ENCODE measurements at regions not wholly inside any gene's neighbourhood (a gene's known extent, or its start where the extent isn't known, plus 50 kb on each side); places are given as distances from the start of the nearest gene placed in this dataset.

- Histone ChIP-seq H3K36me3 (replicated peaks in 1 of 2; ENCODE audit: control insufficient read depth in 1 of 2, insufficient read depth in 2 of 2, low read length in 1 of 2) (peaks cover 28 to 42% of the 10 kb centered on the region in 2 experiments), H3K27me3 (ENCODE audit: insufficient read depth) (no peaks in the 10 kb centered on the region), H4K20me1 (ENCODE audit: insufficient read depth) (no peaks in the 10 kb centered on the region), H3K4me2 (no peak overlapping the region), H3K9me3 (no peaks in the 10 kb centered on the region), H3K9ac (no peak overlapping the region), H3K79me2 (ENCODE audit: insufficient read depth) (no peaks in the 10 kb centered on the region), H2AFZ (ENCODE audit: low read depth) (no peak overlapping the region), H3K9me2 (no peaks in the 10 kb centered on the region), H3F3A (replicated peaks; ENCODE audit: insufficient read depth) (no peaks in the 10 kb centered on the region), H3K4me3 (ENCODE audit: low read depth in 2 of 2, low read length in 1 of 2) (no peak overlapping the region), H3K27ac (ENCODE audit: low read depth in 2 of 2, low read length in 1 of 2) (no peak overlapping the region), H3K4me1 (ENCODE audit: control insufficient read depth in 1 of 2, insufficient read depth in 2 of 2, low read depth in 1 of 2, low read length in 1 of 2) (no peaks in the 10 kb centered on the region)
- no peak for DNase-seq
- ChIA-PET CTCF (interaction anchor here (1.0 to 2.1 kb wide), 2 partner anchors 18 to 159 kb away, joined by 3 to 5 read pairs; no protein-coding TSS in a partner anchor), POLR2A (no interaction called here)
- 98% methylated on average over 17 of the region's 17 CpGs for WGBS (ENCODE audit: low lambda C conversion rate)
- TF ChIP-seq POLR2AphosphoS5 (IDR thresholded peaks at IDR 0.05; ENCODE audit: low read depth, low read length) (no peak), EZH2phosphoT487 (IDR thresholded peaks at IDR 0.05; ENCODE audit: borderline replicate concordance, low read depth) (no peak), CHD2 (IDR thresholded peaks at IDR 0.05; ENCODE audit: low read length, partially characterized antibody) (no peak), JUND (IDR thresholded peaks at IDR 0.05) (no peak)
- TF ChIP-seq, protein P1, sequence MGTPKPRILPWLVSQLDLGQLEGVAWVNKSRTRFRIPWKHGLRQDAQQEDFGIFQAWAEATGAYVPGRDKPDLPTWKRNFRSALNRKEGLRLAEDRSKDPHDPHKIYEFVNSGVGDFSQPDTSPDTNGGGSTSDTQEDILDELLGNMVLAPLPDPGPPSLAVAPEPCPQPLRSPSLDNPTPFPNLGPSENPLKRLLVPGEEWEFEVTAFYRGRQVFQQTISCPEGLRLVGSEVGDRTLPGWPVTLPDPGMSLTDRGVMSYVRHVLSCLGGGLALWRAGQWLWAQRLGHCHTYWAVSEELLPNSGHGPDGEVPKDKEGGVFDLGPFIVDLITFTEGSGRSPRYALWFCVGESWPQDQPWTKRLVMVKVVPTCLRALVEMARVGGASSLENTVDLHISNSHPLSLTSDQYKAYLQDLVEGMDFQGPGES (IDR thresholded peaks at IDR 0.05; ENCODE audit: low read depth, low read length): no peak
- TF ChIP-seq, protein P2, sequence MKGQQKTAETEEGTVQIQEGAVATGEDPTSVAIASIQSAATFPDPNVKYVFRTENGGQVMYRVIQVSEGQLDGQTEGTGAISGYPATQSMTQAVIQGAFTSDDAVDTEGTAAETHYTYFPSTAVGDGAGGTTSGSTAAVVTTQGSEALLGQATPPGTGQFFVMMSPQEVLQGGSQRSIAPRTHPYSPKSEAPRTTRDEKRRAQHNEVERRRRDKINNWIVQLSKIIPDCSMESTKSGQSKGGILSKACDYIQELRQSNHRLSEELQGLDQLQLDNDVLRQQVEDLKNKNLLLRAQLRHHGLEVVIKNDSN (IDR thresholded peaks at IDR 0.05; ENCODE audit: borderline replicate concordance, low read depth): no peak
These were observed 132.8 kb downstream of the PTPRS start for GRCh38 chr19:5207806-5208205.

- no peak overlapping the region for H2AFZ ChIP-seq (ENCODE audit: low read depth)
- no peak overlapping the region for H3K4me2 ChIP-seq
- DNase-seq: no peak
- no peaks in the 10 kb centered on the region for H3K79me2 ChIP-seq (ENCODE audit: insufficient read depth)
- H3K4me1 ChIP-seq (ENCODE audit: control insufficient read depth in 1 of 2, insufficient read depth in 2 of 2, low read depth in 1 of 2, low read length in 1 of 2): no peaks in the 10 kb centered on the region
- no peaks in the 10 kb centered on the region for H3K9me2 ChIP-seq
- H3K9me3 ChIP-seq: no peaks in the 10 kb centered on the region
- H3K27me3 ChIP-seq (ENCODE audit: insufficient read depth): no peaks in the 10 kb centered on the region
- TF ChIP-seq, protein P1 (IDR thresholded peaks at IDR 0.05; ENCODE audit: low read depth, low read length): no peak
- TF ChIP-seq, protein P3, sequence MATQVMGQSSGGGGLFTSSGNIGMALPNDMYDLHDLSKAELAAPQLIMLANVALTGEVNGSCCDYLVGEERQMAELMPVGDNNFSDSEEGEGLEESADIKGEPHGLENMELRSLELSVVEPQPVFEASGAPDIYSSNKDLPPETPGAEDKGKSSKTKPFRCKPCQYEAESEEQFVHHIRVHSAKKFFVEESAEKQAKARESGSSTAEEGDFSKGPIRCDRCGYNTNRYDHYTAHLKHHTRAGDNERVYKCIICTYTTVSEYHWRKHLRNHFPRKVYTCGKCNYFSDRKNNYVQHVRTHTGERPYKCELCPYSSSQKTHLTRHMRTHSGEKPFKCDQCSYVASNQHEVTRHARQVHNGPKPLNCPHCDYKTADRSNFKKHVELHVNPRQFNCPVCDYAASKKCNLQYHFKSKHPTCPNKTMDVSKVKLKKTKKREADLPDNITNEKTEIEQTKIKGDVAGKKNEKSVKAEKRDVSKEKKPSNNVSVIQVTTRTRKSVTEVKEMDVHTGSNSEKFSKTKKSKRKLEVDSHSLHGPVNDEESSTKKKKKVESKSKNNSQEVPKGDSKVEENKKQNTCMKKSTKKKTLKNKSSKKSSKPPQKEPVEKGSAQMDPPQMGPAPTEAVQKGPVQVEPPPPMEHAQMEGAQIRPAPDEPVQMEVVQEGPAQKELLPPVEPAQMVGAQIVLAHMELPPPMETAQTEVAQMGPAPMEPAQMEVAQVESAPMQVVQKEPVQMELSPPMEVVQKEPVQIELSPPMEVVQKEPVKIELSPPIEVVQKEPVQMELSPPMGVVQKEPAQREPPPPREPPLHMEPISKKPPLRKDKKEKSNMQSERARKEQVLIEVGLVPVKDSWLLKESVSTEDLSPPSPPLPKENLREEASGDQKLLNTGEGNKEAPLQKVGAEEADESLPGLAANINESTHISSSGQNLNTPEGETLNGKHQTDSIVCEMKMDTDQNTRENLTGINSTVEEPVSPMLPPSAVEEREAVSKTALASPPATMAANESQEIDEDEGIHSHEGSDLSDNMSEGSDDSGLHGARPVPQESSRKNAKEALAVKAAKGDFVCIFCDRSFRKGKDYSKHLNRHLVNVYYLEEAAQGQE (IDR thresholded peaks at IDR 0.05; ENCODE audit: low read depth, low read length): no peak
- no peak for TF ChIP-seq ZBTB33 (IDR thresholded peaks at IDR 0.05; ENCODE audit: borderline replicate concordance, low read depth)
- TF ChIP-seq SMC3 (IDR thresholded peaks at IDR 0.05; ENCODE audit: low read depth, low read length): no peak
- no peak for TF ChIP-seq CHD2 (IDR thresholded peaks at IDR 0.05; ENCODE audit: low read length, partially characterized antibody)
- TF ChIP-seq, protein P4, sequence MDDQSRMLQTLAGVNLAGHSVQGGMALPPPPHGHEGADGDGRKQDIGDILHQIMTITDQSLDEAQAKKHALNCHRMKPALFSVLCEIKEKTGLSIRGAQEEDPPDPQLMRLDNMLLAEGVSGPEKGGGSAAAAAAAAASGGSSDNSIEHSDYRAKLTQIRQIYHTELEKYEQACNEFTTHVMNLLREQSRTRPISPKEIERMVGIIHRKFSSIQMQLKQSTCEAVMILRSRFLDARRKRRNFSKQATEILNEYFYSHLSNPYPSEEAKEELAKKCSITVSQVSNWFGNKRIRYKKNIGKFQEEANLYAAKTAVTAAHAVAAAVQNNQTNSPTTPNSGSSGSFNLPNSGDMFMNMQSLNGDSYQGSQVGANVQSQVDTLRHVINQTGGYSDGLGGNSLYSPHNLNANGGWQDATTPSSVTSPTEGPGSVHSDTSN (IDR thresholded peaks at IDR 0.05): no peak
- no peak for TF ChIP-seq GABPA (IDR thresholded peaks at IDR 0.05; ENCODE audit: low read depth)
- no peak for TF ChIP-seq NFIC (IDR thresholded peaks at IDR 0.05; ENCODE audit: borderline replicate concordance)
- TF ChIP-seq RCOR1 (IDR thresholded peaks at IDR 0.05; ENCODE audit: low read length): no peak
- no peak for TF ChIP-seq GATA2 (CRISPR knock-in tag; IDR thresholded peaks at IDR 0.05)
- TF ChIP-seq POLR2AphosphoS5 (IDR thresholded peaks at IDR 0.05; ENCODE audit: low read depth, low read length): no peak
- WGBS (ENCODE audit: low lambda C conversion rate): 92% methylated on average over 10 of the region's 11 CpGs
- no peak overlapping the region for H3K4me3 ChIP-seq (ENCODE audit: low read depth in 2 of 2, low read length in 1 of 2)
- no peak overlapping the region for H3K9ac ChIP-seq
- peaks cover 31 to 36% of the 10 kb centered on the region in 2 experiments for H3K36me3 ChIP-seq (replicated peaks in 1 of 2; ENCODE audit: control insufficient read depth in 1 of 2, insufficient read depth in 2 of 2, low read length in 1 of 2)
- no peaks in the 10 kb centered on the region for H3F3A ChIP-seq (replicated peaks; ENCODE audit: insufficient read depth)
- CTCF ChIA-PET: no interaction called here
- H3K27ac ChIP-seq (ENCODE audit: low read depth in 2 of 2, low read length in 1 of 2): no peak overlapping the region
- POLR2A ChIA-PET: no interaction called here
- H4K20me1 ChIP-seq (ENCODE audit: insufficient read depth): no peaks in the 10 kb centered on the region
These were observed 133.9 kb downstream of the PTPRS start for GRCh38 chr19:5206751-5207075.

Measured in SK-N-SH (cell line).